Adrenal gland (tissue), 5 donors: ENCODE measurements at regions not wholly inside any gene's neighbourhood (a gene's known extent, or its start where the extent isn't known, plus 50 kb on each side); places are given as distances from the start of the nearest gene placed in this dataset.

Source experiments
- CTCF ChIP-seq, 6 experiments: fragments of 450-650 bp in 4 of 6; fragments of 200-600 bp in 2 of 6; sonication (generic) in 1 of 6; IDR thresholded peaks; 1 replicate in 5 of 6; 2 replicates in 1 of 6; pipeline versions ENCODE4 v1.5.1 to v1.8.0; 2016 to 2021; ENCODE audit warnings: antibody characterized with exemption in 6 of 6, mild to moderate bottlenecking in 2 of 6, moderate library complexity in 1 of 6
- POLR2A ChIP-seq, 2 donors: fragments of 450-650 bp; IDR thresholded peaks; one replicate each; pipeline ENCODE4 v1.6.1; 2017; ENCODE audit warnings: antibody characterized with exemption in 2 of 2, mild to moderate bottlenecking in 2 of 2, moderate library complexity in 1 of 2
- donor health status: DM: no; HTN: no; CAD: no.

DNA sequence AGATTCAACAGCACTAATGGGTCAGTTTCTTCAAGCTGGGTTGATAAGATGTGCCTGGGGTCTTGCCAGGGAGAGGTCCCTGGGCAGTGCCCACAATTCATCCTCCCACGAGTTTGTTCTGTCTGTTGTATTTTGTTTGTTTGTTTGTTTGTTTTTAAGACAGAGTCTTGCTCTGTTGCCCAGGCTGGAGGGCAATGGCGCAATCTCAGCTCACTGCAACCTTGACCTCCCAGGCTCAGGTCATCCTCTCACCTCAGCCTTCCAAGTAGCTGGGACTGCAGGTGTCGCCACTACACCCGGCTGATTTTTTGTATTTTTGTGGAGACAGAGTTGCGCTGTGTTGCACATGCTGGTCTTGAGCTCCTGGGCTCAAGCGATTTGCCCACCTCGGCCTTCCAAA is 120.1 kb downstream of the NUFIP1 start:
- TF ChIP-seq CTCF (IDR thresholded peaks at IDR 0.05) (no peak), POLR2A (IDR thresholded peaks at IDR 0.05) (no peak)
